BLaER1 (cell line): ENCODE measurements at regions not wholly inside any gene's neighbourhood (a gene's known extent, or its start where the extent isn't known, plus 50 kb on each side); places are given as distances from the start of the nearest gene placed in this dataset.

Source experiments
- H3K27ac ChIP-seq: shearing (Covaris generic); formaldehyde crosslinking; 2 replicates; pipeline ENCODE4 v1.8.1; 2022
- H3K27me3 ChIP-seq: shearing (Covaris generic); formaldehyde crosslinking; 2 replicates; pipeline ENCODE4 v1.8.1; 2022
- H3K36me3 ChIP-seq: shearing (Covaris generic); formaldehyde crosslinking; 2 replicates; pipeline ENCODE4 v1.8.1; 2022
- H3K4me1 ChIP-seq: shearing (Covaris generic); formaldehyde crosslinking; 2 replicates; pipeline ENCODE4 v1.8.1; 2022
- H3K4me2 ChIP-seq: shearing (Covaris generic); formaldehyde crosslinking; 2 replicates; pipeline ENCODE4 v1.8.1; 2022
- H3K4me3 ChIP-seq: shearing (Covaris generic); formaldehyde crosslinking; 2 replicates; pipeline ENCODE4 v1.8.1; 2022
- H3K9ac ChIP-seq: shearing (Covaris generic); formaldehyde crosslinking; 2 replicates; pipeline ENCODE4 v1.8.1; 2022
- H3K9me3 ChIP-seq: shearing (Covaris generic); formaldehyde crosslinking; 2 replicates; pipeline ENCODE4 v1.8.1; 2022
- H4K20me1 ChIP-seq: shearing (Covaris generic); formaldehyde crosslinking; 2 replicates; pipeline ENCODE4 v1.8.1; 2022
- Cebpa-rat ChIP-seq: shearing (Covaris generic); IDR thresholded peaks from 2 replicates; pipeline ENCODE4 v1.8.1; 2022

- H4K20me1 ChIP-seq: no peaks in the 10 kb centered on the region
- no peak for TF ChIP-seq Cebpa-rat
- H3K27ac ChIP-seq: no peak overlapping the region
- H3K9ac ChIP-seq: no peak overlapping the region
- no peak overlapping the region for H3K4me3 ChIP-seq
- no peaks in the 10 kb centered on the region; the same call in 1 of the 2 replicates for H3K9me3 ChIP-seq
- no peak overlapping the region for H3K4me2 ChIP-seq
- no peaks in the 10 kb centered on the region for H3K36me3 ChIP-seq
- no peaks in the 10 kb centered on the region for H3K4me1 ChIP-seq
- no peaks in the 10 kb centered on the region for H3K27me3 ChIP-seq
These were observed 175.1 kb upstream of the GRID2 start for GRCh38 chr4:92128676-92129075.

GRCh38 chr4:92129408-92129994 lies 174.3 kb upstream of the GRID2 start:
- no peaks in the 10 kb centered on the region for H4K20me1 ChIP-seq
- H3K9me3 ChIP-seq: no peaks in the 10 kb centered on the region; the same call in 1 of the 2 replicates
- H3K4me1 ChIP-seq: no peaks in the 10 kb centered on the region
- H3K4me3 ChIP-seq: no peak overlapping the region
- H3K27ac ChIP-seq: no peak overlapping the region
- H3K36me3 ChIP-seq: no peaks in the 10 kb centered on the region
- H3K9ac ChIP-seq: no peak overlapping the region
- TF ChIP-seq Cebpa-rat: no peak
- no peak overlapping the region for H3K4me2 ChIP-seq
- no peaks in the 10 kb centered on the region for H3K27me3 ChIP-seq

- H3K9ac ChIP-seq: no peak overlapping the region
- no peaks in the 10 kb centered on the region for H3K4me1 ChIP-seq
- no peaks in the 10 kb centered on the region for H4K20me1 ChIP-seq
- no peaks in the 10 kb centered on the region for H3K36me3 ChIP-seq
- H3K9me3 ChIP-seq: no peaks in the 10 kb centered on the region
- no peak overlapping the region for H3K27ac ChIP-seq
- TF ChIP-seq Cebpa-rat: no peak
- no peak overlapping the region for H3K4me3 ChIP-seq
- H3K27me3 ChIP-seq: no peaks in the 10 kb centered on the region
- no peak overlapping the region for H3K4me2 ChIP-seq
These were observed 167.3 kb upstream of the GRID2 start for GRCh38 chr4:92136434-92136833.

- H3K36me3 ChIP-seq: no peaks in the 10 kb centered on the region
- H3K4me2 ChIP-seq: no peak overlapping the region
- H3K9me3 ChIP-seq: peaks cover 3% of the 10 kb centered on the region; the same call in 1 of the 2 replicates
- H3K27me3 ChIP-seq: no peaks in the 10 kb centered on the region
- H3K4me1 ChIP-seq: no peaks in the 10 kb centered on the region
- no peaks in the 10 kb centered on the region for H4K20me1 ChIP-seq
- no peak overlapping the region for H3K4me3 ChIP-seq
- no peak for TF ChIP-seq Cebpa-rat
- H3K9ac ChIP-seq: no peak overlapping the region
- H3K27ac ChIP-seq: no peak overlapping the region
These were observed 140.4 kb upstream of the GRID2 start for GRCh38 chr4:92163348-92163747.

GRCh38 chr4:92170340-92170739 lies 133.4 kb upstream of the GRID2 start:
- H3K9ac ChIP-seq: no peak overlapping the region
- H3K27ac ChIP-seq: no peak overlapping the region
- H3K4me2 ChIP-seq: no peak overlapping the region
- H4K20me1 ChIP-seq: no peaks in the 10 kb centered on the region
- no peaks in the 10 kb centered on the region for H3K36me3 ChIP-seq
- H3K9me3 ChIP-seq: peaks cover 3% of the 10 kb centered on the region; the same call in 1 of the 2 replicates
- TF ChIP-seq Cebpa-rat: no peak
- H3K4me3 ChIP-seq: no peak overlapping the region
- H3K27me3 ChIP-seq: no peaks in the 10 kb centered on the region
- no peaks in the 10 kb centered on the region for H3K4me1 ChIP-seq

- H3K4me3 ChIP-seq: no peak overlapping the region
- H3K9ac ChIP-seq: no peak overlapping the region
- TF ChIP-seq Cebpa-rat: no peak
- H3K4me2 ChIP-seq: no peak overlapping the region
- H3K4me1 ChIP-seq: no peaks in the 10 kb centered on the region
- no peaks in the 10 kb centered on the region for H3K36me3 ChIP-seq
- H4K20me1 ChIP-seq: no peaks in the 10 kb centered on the region
- H3K27ac ChIP-seq: no peak overlapping the region
- peaks cover 3% of the 10 kb centered on the region; the same call in 1 of the 2 replicates for H3K9me3 ChIP-seq
- no peaks in the 10 kb centered on the region for H3K27me3 ChIP-seq
These were observed 131.6 kb upstream of the GRID2 start for GRCh38 chr4:92172203-92172602.

GRCh38 chr4:92175250-92175649 lies 128.5 kb upstream of the GRID2 start:
- no peaks in the 10 kb centered on the region for H3K9me3 ChIP-seq
- H3K9ac ChIP-seq: no peak overlapping the region

GRCh38 chr4:92182006-92182735 lies 121.6 kb upstream of the GRID2 start:
- Histone ChIP-seq H3K4me2 (no peak overlapping the region), H3K9me3 (peaks cover 17% of the 10 kb centered on the region), H3K36me3 (no peaks in the 10 kb centered on the region), H3K4me1 (no peaks in the 10 kb centered on the region), H3K4me3 (no peak overlapping the region), H3K9ac (no peak overlapping the region), H3K27me3 (no peaks in the 10 kb centered on the region), H4K20me1 (no peaks in the 10 kb centered on the region), H3K27ac (no peak overlapping the region)
- no peak for TF ChIP-seq Cebpa-rat

More at GRCh38 chr4:92175250-92175649, 128.5 kb upstream of the GRID2 start:
- H3K27ac ChIP-seq: no peak overlapping the region
- H3K4me3 ChIP-seq: no peak overlapping the region
- H3K36me3 ChIP-seq: no peaks in the 10 kb centered on the region
- H4K20me1 ChIP-seq: no peaks in the 10 kb centered on the region
- H3K27me3 ChIP-seq: no peaks in the 10 kb centered on the region
- H3K4me2 ChIP-seq: no peak overlapping the region
- no peaks in the 10 kb centered on the region for H3K4me1 ChIP-seq
- TF ChIP-seq Cebpa-rat: no peak

GRCh38 chr4:92182736-92183407 lies 120.9 kb upstream of the GRID2 start:
- no peaks in the 10 kb centered on the region for H3K36me3 ChIP-seq
- peaks cover 17% of the 10 kb centered on the region for H3K9me3 ChIP-seq
- H3K9ac ChIP-seq: no peak overlapping the region
- no peak overlapping the region for H3K4me3 ChIP-seq
- H3K4me2 ChIP-seq: no peak overlapping the region
- no peak overlapping the region for H3K27ac ChIP-seq
- H3K4me1 ChIP-seq: no peaks in the 10 kb centered on the region
- H4K20me1 ChIP-seq: no peaks in the 10 kb centered on the region
- no peaks in the 10 kb centered on the region for H3K27me3 ChIP-seq
- TF ChIP-seq Cebpa-rat: no peak

- Histone ChIP-seq H4K20me1 (no peaks in the 10 kb centered on the region), H3K9me3 (peaks cover 17% of the 10 kb centered on the region), H3K4me3 (no peak overlapping the region), H3K36me3 (no peaks in the 10 kb centered on the region), H3K9ac (no peak overlapping the region), H3K27ac (no peak overlapping the region), H3K4me1 (no peaks in the 10 kb centered on the region), H3K27me3 (no peaks in the 10 kb centered on the region), H3K4me2 (no peak overlapping the region)
- TF ChIP-seq Cebpa-rat: no peak
These were observed 119.9 kb upstream of the GRID2 start for GRCh38 chr4:92183825-92184224.
